ENCODE measurements at regions not wholly inside any gene's neighbourhood (a gene's known extent, or its start where the extent isn't known, plus 50 kb on each side); places are given as distances from the start of the nearest gene placed in this dataset.

DNA sequence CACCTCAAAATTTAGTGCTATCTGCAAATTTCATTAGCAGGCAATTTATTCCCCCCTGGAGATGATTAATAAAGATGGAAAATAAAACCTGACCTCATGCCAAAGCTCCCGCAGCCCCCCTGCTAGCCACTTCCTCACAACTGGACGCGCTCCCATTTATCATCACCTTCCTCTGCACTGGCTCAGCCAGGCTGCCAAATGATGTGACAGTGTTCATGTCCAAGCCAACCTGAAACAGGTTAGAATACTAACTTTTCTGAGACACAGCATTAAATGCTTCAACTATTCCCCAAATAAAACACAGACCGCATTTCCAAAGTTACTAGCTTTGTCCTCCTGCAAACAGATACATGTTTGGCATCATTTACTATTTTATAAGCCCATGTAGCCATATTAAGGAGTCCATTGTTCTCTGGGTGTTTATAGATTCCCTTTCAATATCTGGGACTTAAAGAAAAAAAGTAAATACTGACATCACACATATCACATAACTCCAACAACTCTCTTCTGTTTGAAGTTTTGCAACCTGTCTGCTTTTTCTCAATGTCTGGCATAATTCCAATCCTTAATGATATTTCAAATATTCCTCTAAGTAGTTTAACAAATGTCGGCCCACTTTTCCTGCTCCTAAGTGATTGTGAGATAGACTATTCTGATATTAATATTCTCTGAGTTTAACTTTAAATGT, 829.7 kb upstream of the FAT3 start:
- Mint-ChIP-seq H3K27me3 (ENCODE audit: low read depth) (no peaks in the 10 kb centered on the region), H3K27ac (no peak overlapping the region), H3K36me3 (ENCODE audit: low read depth) (no peaks in the 10 kb centered on the region), H3K4me1 (ENCODE audit: low read depth) (no peaks in the 10 kb centered on the region), H3K9me3 (peaks cover 9% of the 10 kb centered on the region), H3K4me3 (no peak overlapping the region)

DNA sequence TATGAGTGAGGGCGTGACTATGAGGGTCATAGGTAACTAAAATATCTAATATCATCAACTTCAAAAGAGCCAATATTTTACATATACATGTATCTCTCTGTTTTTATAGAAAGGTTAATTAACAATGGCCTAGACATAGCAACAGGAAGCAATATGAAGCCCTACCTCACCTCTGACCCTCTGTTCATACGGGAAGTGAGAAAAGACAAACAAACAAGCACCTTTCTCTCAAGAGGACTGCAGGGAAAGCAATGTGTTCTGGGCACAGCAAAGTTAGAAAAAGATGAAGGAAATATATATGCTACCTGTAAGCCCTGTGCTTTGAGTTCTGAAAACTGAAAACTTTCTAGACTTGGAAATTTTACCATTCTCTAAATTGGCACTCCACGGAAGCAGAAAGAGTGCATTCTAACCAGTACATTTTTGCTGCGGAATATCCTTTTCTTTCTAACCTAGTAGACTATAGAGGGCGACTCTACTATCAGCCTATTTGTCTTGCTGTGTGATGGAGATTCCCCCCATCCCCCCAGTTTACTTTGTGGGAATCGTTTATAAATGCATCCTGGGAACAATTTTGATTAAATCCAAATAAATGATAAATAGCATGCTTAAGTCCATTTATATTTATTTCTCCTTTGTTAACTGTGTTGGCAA, 830.4 kb upstream of the FAT3 start:
- Mint-ChIP-seq H3K4me1 (ENCODE audit: low read depth) (no peaks in the 10 kb centered on the region), H3K27me3 (ENCODE audit: low read depth) (no peaks in the 10 kb centered on the region), H3K27ac (no peak overlapping the region), H3K9me3 (peaks cover 9% of the 10 kb centered on the region), H3K36me3 (ENCODE audit: low read depth) (no peaks in the 10 kb centered on the region), H3K4me3 (no peak overlapping the region)

GRCh38 chr11:91382946-91383345, 841.7 kb upstream of the FAT3 start:
- no peak overlapping the region for H3K27ac Mint-ChIP-seq
- H3K9me3 Mint-ChIP-seq = peaks cover 9% of the 10 kb centered on the region
- H3K4me1 Mint-ChIP-seq (ENCODE audit: low read depth) = no peaks in the 10 kb centered on the region
- H3K27me3 Mint-ChIP-seq (ENCODE audit: low read depth) = no peaks in the 10 kb centered on the region
- H3K36me3 Mint-ChIP-seq (ENCODE audit: low read depth) = no peaks in the 10 kb centered on the region
- no peak overlapping the region for H3K4me3 Mint-ChIP-seq

DNA sequence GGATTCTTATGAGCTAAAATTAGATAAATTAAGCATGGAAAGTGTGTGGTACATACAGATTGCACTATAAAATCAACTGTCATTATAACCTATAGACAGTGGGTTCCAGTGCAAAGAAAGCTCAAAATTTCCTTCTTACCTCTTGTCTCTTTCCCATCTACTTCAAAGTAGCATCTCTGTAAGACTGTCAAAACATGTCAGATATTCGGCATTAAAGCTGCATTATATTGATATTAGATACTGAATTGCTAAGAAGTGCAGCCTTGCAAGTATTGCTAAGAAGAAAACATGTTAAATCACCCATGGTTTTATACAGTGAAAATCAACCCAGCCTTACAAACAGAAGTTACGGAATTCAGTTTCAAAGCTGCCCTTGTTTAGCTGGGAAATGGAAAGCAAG, 849.8 kb upstream of the FAT3 start:
- H3K4me1 Mint-ChIP-seq (ENCODE audit: low read depth) = no peaks in the 10 kb centered on the region
- no peak overlapping the region for H3K4me3 Mint-ChIP-seq
- H3K27me3 Mint-ChIP-seq (ENCODE audit: low read depth) = no peaks in the 10 kb centered on the region
- no peak overlapping the region for H3K27ac Mint-ChIP-seq
- H3K9me3 Mint-ChIP-seq = peaks cover 4% of the 10 kb centered on the region
- no peaks in the 10 kb centered on the region for H3K36me3 Mint-ChIP-seq (ENCODE audit: low read depth)

DNA sequence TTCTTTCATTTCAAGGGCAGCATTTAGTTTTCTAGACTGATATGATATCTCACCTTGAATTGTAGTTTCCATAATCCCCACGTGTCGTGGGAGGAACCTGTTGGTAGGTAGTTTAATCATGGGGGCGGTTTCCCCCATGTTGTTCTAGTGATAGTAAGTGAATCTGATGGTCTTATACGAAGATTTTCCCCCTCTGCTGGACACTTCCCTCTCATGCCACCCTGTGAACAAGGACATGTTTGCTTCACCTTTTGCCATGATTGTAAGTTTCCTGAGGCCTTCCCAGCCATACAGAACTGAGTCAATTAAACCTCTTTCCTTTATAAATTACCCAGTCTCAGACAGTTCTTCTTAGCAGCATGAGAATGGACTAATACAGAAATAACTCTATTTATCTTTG, 851.1 kb upstream of the FAT3 start:
- no peaks in the 10 kb centered on the region for H3K27me3 Mint-ChIP-seq (ENCODE audit: low read depth)
- H3K9me3 Mint-ChIP-seq = peaks cover 4% of the 10 kb centered on the region
- no peak overlapping the region for H3K27ac Mint-ChIP-seq
- no peak overlapping the region for H3K4me3 Mint-ChIP-seq
- no peaks in the 10 kb centered on the region for H3K4me1 Mint-ChIP-seq (ENCODE audit: low read depth)
- no peaks in the 10 kb centered on the region for H3K36me3 Mint-ChIP-seq (ENCODE audit: low read depth)

DNA sequence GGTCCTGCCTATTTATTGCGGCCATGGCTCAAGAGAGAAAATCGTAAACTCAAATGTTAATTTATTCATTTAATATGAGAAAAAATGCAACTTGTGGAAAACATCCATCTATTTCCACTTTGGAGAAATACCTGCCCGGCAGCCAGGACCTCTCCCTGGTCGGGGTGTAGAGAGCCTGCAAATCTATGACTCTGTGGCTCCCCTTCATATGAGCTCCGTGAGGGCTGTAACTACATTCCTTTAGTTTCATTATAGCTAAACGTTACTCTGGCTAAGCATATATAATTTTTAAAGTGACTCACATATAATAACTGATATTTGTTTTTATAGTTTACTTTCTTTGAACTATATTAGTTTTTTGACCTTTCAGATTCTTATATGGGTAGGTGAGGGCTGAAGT, 857.8 kb upstream of the FAT3 start:
- H3K27ac Mint-ChIP-seq = no peak overlapping the region
- H3K4me1 Mint-ChIP-seq (ENCODE audit: low read depth) = no peaks in the 10 kb centered on the region
- peaks cover 12% of the 10 kb centered on the region for H3K9me3 Mint-ChIP-seq
- H3K4me3 Mint-ChIP-seq = no peak overlapping the region
- no peaks in the 10 kb centered on the region for H3K27me3 Mint-ChIP-seq (ENCODE audit: low read depth)
- H3K36me3 Mint-ChIP-seq (ENCODE audit: low read depth) = no peaks in the 10 kb centered on the region

DNA sequence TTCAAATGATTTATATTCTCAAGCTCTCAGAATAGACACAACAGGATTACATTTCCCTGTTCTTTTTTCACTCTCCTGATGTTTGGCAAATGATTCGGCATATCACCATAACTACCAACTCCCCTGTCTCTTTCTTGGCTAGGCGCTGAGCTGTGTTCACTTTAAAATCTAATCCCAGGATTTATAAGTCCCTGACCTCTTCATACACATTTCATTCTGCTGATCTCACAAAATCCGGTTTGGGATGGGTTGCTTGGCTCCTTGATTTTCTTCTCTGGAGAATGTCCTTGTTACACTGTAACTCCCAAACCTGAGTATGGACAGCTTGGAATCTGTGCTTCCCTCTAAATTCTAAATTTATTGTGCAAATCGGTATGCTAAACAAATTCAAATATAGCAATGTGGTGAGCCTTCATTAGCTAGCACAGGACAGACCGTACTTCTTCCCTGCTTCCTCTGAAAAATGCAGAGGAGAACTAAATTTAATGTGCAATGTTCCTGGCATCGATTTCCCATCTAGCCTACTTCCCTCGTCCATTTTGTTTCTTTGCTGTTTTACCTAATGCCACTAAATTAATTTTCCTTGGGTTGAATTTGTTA, 858.5 kb upstream of the FAT3 start:
- no peaks in the 10 kb centered on the region for H3K27me3 Mint-ChIP-seq (ENCODE audit: low read depth)
- H3K4me3 Mint-ChIP-seq = no peak overlapping the region
- no peaks in the 10 kb centered on the region for H3K36me3 Mint-ChIP-seq (ENCODE audit: low read depth)
- no peak overlapping the region for H3K27ac Mint-ChIP-seq
- peaks cover 12% of the 10 kb centered on the region for H3K9me3 Mint-ChIP-seq
- no peaks in the 10 kb centered on the region for H3K4me1 Mint-ChIP-seq (ENCODE audit: low read depth)

- H3K4me3 Mint-ChIP-seq = no peak overlapping the region
- H3K27me3 Mint-ChIP-seq (ENCODE audit: low read depth) = no peaks in the 10 kb centered on the region
- no peaks in the 10 kb centered on the region for H3K4me1 Mint-ChIP-seq (ENCODE audit: low read depth)
- H3K9me3 Mint-ChIP-seq = peaks cover 18% of the 10 kb centered on the region
- H3K36me3 Mint-ChIP-seq (ENCODE audit: low read depth) = no peaks in the 10 kb centered on the region
- no peak overlapping the region for H3K27ac Mint-ChIP-seq
These were observed 873.7 kb upstream of the FAT3 start for GRCh38 chr11:91350931-91351330.

DNA sequence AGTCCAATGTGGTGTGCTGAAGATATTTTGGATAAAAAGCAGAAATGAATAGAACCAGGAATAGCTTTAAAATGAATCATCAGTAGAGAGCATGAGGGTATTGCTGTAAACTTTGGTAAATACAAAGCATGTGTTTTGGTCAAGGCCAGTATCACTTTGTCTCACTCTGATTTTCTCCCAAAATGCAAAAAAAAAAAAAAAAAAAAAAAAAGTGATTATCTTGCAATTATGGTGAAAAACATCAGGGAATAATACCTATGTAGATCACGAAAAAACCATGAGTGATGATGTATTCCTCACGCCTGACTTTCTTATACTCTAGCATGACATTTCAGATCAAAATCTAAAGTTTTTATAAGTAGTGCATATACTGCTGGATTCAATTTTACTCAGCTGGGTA, 897.9 kb upstream of the FAT3 start:
- Mint-ChIP-seq H3K4me1 (ENCODE audit: low read depth) (no peaks in the 10 kb centered on the region), H3K27me3 (ENCODE audit: low read depth) (no peaks in the 10 kb centered on the region), H3K36me3 (ENCODE audit: low read depth) (no peaks in the 10 kb centered on the region), H3K9me3 (peaks cover 7% of the 10 kb centered on the region), H3K4me3 (no peak overlapping the region), H3K27ac (no peak overlapping the region)

DNA sequence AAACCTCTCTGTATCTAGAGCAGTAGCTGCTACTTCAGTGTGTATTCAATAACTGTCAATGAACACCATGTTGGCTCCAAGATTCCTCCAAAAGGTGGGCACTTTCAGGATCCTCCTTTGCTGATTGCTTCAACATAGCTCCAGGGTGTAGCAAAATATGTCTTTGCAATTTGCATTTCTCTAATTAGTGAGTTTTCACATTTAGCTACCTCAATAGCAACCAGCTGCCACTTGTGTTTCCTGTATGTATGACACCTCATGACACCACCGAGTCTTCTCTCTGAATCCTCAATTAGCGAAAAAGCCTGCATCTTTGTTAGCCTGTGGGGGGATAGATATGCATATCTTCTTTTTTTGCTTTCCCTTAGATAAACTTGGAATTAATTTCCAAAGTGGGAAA, 898.3 kb upstream of the FAT3 start:
- Mint-ChIP-seq H3K27me3 (ENCODE audit: low read depth) (no peaks in the 10 kb centered on the region), H3K36me3 (ENCODE audit: low read depth) (no peaks in the 10 kb centered on the region), H3K4me1 (ENCODE audit: low read depth) (no peaks in the 10 kb centered on the region), H3K27ac (no peak overlapping the region), H3K9me3 (peaks cover 7% of the 10 kb centered on the region), H3K4me3 (no peak overlapping the region)

DNA sequence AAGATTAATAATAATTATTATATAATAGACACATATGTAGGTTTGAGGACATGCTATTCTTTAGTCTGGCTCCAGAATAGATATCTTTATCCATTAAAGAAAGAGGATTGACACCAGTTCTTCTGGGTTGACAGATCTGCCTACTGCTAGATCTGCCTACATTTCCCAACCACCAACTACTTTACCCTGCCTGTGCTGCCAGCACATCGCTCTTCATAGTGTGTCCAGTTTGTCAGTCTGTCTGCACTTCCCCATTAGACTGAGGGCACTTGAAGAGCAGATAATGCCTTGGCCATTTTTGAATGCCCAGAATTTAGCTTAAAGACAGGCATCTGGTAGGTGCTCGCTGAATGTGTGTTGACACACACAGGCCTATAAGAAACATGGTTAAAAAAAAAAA, 910.1 kb upstream of the FAT3 start:
- Mint-ChIP-seq H3K36me3 (ENCODE audit: low read depth) (no peaks in the 10 kb centered on the region), H3K4me3 (no peak overlapping the region), H3K27me3 (ENCODE audit: low read depth) (no peaks in the 10 kb centered on the region), H3K9me3 (no peaks in the 10 kb centered on the region), H3K27ac (no peak overlapping the region), H3K4me1 (ENCODE audit: low read depth) (no peaks in the 10 kb centered on the region)

DNA sequence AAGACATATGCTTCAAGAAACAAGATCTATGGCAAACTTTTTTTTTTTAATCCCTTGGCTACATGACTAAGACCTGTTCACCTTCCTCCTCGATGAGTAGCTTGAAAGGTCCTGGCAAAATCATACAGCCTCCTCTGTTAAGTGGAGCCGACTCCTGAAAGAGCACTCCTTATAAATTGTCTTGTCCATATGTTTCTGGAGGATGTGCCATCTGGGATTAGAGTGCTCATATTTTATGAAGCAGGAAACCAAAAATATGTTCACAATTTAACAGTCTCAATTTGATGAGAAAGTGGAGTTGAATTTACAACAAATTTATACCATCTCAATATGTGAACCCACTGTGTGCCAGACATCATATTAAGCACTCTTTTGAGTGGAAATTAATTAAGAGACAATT, 912.1 kb upstream of the FAT3 start:
- Mint-ChIP-seq H3K4me1 (ENCODE audit: low read depth) (no peaks in the 10 kb centered on the region), H3K9me3 (no peaks in the 10 kb centered on the region), H3K27ac (no peak overlapping the region), H3K4me3 (no peak overlapping the region), H3K36me3 (ENCODE audit: low read depth) (no peaks in the 10 kb centered on the region), H3K27me3 (ENCODE audit: low read depth) (no peaks in the 10 kb centered on the region)

- Mint-ChIP-seq H3K27me3 (ENCODE audit: low read depth) (no peaks in the 10 kb centered on the region), H3K4me1 (ENCODE audit: low read depth) (no peaks in the 10 kb centered on the region), H3K9me3 (no peaks in the 10 kb centered on the region), H3K4me3 (no peak overlapping the region), H3K36me3 (ENCODE audit: low read depth) (no peaks in the 10 kb centered on the region), H3K27ac (no peak overlapping the region)
These were observed 914.5 kb upstream of the FAT3 start for GRCh38 chr11:91310085-91310484.

DNA sequence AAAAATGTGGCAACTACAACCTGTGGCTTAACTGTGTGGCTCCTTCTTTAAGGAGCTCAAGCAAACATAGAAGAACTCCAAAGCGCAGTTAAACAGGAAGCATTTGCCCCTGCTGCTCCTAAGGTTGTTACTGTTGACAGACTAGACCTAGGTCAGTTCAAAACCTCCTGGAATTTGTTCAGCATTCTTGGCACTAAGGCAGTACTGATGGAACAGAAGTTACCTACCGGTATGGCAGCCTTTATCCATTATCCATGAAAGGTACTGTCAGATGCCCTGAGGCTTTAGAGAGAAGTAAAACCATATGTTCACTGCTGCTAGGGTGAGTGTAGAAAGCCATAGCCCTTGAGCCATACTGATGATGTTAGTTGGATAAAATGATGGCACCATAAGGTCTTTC, 916.5 kb upstream of the FAT3 start:
- Mint-ChIP-seq H3K4me1 (ENCODE audit: low read depth) (no peaks in the 10 kb centered on the region), H3K27me3 (ENCODE audit: low read depth) (no peaks in the 10 kb centered on the region), H3K36me3 (ENCODE audit: low read depth) (no peaks in the 10 kb centered on the region), H3K4me3 (no peak overlapping the region), H3K27ac (no peak overlapping the region), H3K9me3 (no peaks in the 10 kb centered on the region)

GRCh38 chr11:91305402-91305801, 919.2 kb upstream of the FAT3 start:
- no peaks in the 10 kb centered on the region for H3K27me3 Mint-ChIP-seq (ENCODE audit: low read depth)
- no peak overlapping the region for H3K4me3 Mint-ChIP-seq
- H3K27ac Mint-ChIP-seq = no peak overlapping the region
- no peaks in the 10 kb centered on the region for H3K4me1 Mint-ChIP-seq (ENCODE audit: low read depth)
- no peaks in the 10 kb centered on the region for H3K36me3 Mint-ChIP-seq (ENCODE audit: low read depth)
- H3K9me3 Mint-ChIP-seq = peaks cover 3% of the 10 kb centered on the region

All from T-helper 1 cell treated with Interleukin-12 subunit alpha and Interleukin-12 subunit beta and Interleukin-4 antibody, amounts not matched to agents 30 μg/mL and 1 μg/mL, for 36 hours (primary cell).